HG03066 (cell line): ENCODE measurements at regions not wholly inside any gene's neighbourhood (a gene's known extent, or its start where the extent isn't known, plus 50 kb on each side); places are given as distances from the start of the nearest gene placed in this dataset.
"Not testable (repeated sequence)": the region's sequence is repeated elsewhere in the genome, so short reads cannot be mapped to it uniquely, and the experiment has no call there.

Experiments used
- ATAC-seq: cut with Tn5 transposase; IDR thresholded peaks from one replicate; pipeline ENCODE4 v1.9.1; 2021; ENCODE audit warnings: low read depth; ENCODE audit not compliant: unreplicated experiment

DNA sequence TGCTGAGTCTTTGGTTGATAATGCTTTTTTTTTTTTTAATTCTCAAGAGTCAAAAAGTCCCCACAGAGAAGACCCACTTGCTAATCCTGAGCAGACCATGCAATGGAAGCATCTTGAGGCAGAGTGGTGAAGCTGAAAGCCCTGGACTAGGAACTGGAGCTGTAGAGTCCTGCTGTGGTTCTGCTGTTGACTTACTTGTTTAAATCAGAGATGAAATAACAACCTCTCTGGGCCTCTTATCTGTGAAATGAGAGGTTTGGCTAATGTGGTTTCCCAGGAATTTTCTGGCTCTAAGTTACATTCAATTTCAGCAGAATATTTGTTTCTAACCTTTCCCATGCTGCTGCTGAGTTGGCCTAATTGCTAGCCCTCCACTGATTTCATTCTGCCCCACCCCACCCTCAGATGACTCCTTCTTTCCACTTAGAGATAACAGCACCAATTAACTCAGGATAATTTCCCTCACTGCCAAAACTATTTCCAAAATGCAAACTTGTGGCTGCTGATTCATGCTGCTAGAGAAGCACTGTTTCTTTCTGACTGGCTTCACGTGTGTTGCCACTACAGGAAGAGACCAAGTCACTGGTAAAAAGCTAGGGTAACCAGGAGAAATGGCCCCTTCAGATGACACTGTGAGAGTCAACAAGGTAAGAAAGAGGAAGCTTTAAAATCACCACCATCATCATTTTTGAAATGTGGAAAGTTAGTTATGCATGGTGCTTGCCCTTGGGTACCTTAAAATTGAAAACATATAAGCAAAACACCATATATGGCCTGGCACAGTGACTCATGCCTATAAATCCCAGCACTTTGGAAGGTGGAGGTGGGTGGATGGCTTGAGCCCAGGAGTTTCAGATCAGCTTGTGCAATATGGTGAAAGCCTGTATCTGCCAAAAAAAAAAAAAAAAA is 326.4 kb downstream of the DCHS2 start:
- ATAC-seq: peak; percentile 64

DNA sequence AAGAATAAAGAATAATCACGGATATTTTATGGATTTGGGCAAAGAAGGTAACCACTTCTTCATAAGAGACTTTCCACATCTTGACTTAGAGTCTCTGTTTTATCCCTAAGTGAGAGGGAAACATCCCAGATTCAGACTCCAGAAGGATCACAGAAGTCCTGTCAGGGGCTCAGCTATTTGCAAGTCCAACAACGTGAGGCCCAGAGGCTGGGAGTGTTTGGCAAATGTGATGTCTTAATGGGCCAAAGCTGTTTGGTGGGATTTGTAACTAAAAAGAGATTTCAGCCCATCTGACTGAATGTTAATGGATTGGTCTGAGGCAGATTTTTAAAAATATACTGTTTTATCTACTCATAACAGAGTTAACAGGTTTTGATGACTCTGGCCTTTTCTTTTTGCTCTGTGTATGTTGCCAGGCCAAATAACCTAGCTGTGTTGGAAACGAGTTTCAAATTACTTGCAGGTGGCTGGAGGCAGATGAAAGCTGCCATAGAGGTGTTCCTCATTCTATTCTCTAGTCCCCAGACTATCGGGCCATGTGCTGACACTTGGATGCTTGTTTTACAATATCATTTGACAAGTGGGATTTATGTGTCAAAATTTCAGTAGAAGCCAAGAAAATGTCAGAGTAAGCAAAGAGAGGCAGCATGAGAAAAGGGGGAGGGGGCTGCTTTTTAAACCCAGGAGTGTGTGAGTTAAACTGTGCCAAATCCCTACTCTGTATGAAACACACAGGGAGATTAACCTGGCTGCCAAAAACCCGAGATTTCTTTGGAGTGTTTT is 330.9 kb downstream of the DCHS2 start:
- no peak for ATAC-seq

DNA sequence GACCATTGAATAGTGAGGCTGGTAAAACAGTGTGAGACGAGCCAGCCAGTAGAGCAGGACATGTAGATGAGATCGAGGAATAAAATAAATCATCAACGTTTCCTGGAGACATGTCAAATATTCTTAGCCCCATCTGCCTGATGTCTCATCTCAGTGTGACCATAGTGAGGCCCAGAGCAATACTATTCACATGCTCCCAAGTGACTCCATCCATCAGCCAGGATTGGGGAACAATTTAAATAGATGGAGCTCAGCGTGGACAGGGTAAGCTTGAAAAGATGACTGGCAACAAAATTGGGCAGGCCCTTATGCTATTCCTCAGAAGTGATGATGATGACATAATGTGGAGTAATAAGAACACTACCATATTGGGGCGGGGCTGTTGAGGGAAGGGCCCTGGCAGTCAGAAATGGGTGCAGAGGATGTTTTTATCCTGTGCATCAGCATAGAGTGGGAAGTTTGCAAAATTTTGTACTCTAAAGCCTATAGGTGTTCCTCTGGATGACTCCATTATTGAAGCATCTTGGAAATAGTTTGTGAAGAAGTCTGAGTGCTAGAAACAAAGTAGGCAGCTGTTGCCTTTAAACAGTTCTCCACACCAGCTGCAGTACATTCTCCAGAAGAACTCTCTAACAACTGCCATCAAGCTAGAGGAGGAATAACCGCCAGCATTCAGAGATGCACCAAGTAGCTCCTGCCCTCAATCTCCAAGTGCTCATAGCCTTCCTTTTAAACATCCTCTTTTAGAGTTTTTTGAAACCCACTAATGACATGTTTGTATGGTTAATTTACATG is 333.0 kb downstream of the DCHS2 start:
- no peak for ATAC-seq

DNA sequence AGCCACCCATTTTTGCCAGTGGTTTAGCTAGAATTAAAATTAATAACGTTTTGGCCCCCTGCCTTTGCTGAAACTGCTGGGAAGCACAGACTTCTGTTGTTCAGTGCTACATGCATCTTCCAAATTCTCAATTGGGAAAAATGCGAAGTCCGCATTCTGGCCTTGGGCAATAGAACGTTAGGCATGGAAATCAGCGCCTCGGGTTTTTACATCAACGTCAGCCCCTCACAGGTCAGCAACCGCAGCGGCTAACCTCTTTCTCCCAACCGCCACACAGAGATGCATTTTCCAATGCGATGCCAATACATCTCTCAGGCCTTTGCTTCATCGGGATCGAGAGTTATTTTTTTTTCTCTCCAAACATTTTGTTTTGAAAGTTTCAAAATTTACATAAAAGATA is 339.1 kb downstream of the DCHS2 start:
- no peak for ATAC-seq

DNA sequence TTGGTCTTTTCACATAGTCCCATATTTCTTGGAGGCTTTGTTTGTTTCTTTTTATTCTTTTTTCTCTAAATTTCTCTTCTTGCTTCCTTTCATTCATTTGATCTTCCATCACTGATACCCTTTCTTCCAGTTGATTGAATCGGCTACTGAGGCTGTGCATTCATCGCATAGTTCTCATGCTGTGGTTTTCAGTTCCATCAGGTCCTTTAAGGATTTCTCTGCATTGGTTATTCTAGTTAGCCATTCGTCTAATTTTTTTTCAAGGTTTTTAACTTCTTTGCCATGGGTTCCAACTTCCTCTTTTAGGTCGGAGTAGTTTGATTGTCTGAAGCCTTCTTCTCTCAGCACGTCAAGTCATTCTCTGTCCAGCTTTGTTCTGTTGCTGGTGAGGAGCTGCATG is 342.4 kb downstream of the DCHS2 start:
- ATAC-seq: not testable (repeated sequence)

DNA sequence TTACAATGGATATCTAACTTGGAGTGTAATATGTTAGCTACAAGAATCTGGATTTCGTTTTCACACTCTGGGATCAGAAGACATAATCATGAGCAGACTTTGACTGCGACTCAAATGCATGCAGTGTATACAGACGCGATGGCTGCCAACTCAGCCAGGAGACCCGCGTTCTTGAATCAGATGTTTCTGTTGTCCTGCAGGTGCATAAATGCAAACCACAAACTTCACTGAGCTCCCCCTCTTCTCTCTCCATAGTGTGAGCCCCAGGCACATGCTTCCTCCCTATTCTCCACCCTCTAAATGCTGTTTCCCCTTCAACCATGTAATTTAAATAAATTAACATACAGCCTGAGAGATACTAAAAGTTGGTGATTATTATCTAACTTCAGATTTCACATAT is 347.9 kb downstream of the DCHS2 start:
- ATAC-seq: no peak

DNA sequence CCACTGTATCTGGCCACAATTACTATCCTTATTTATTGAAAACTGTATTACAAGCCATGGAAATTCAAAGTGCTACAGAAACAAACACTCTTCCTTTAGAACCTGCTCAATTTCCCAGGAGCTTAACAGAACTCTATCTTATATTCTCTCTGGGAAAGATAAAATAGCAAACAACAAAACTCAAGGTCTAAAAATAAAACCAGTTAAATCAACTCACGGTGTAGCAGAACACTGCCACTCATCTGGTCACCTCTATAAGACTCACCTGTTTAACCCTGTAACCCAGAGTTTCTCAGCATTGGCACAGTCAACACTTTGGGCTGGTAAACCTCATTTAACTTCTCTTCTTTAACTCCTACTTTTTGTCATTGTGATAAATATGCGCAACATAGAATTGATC is 348.9 kb downstream of the DCHS2 start:
- ATAC-seq: no peak

DNA sequence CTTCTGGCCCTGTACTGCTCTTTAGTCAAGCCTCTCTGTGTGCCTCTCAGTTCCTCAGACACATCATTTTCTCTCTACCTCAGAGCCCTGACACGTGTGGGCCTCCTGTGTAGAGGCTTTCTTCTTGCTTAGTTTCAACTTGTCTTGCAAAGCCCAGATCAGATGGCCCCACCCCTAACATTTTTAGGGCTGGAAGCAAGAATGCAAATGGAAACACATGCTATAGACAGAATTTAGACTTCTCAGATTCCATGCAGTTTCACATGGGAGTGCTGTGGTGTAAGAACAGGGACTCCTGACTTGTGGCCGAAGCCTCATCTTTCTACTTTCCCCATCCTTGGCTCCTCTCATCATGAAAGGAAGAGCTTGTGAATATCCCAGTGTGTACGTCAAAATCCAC is 350.7 kb downstream of the DCHS2 start:
- ATAC-seq: no peak

DNA sequence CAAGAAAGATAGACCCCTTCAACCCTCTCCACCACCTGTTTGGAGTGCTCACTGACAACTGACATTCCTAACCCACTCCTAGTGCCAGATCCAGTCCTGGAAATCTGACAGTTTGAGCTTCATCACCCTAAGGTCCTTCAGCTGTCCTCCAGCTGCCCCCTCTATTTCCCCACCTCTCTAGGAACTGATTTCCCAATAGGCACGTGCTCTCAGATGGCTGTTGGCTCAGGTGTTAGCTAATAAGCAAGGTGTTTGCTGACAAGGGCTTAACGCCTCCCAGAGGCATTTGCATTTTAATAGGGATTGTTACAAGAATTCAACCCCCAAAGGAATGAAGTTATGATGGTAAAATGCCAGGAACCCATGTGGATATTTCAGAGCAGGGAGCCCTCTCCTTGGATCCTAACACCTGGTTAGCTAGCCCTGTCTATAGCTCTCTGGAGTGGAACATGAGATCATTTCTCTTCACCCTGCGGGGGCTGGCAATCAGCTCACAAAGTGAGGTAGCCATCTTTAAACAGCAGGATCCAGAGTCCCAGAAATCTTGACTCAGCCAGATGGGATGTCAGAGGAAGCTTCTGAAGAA is 348.5 kb upstream of the SFRP2 start:
- ATAC-seq: no peak

DNA sequence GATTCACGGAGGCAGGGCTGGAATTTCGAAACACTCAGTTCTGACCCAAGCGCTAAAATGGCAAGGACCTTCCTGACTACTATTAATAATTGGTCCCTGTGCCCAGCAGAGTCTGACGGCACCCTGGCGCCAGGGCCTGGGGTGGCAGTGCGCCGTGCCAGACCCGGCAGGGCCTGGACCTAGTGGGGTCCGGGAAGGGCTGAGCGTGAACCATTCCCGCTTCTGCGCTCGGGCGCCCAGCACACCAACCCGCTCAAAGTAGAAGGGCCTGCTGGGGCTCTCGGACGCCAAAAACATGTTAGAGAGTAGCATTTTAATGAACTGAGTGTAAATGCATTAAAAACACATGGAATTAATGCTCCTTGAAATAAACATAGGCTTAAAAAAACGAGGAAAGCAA is 346.7 kb upstream of the SFRP2 start:
- ATAC-seq: no peak

DNA sequence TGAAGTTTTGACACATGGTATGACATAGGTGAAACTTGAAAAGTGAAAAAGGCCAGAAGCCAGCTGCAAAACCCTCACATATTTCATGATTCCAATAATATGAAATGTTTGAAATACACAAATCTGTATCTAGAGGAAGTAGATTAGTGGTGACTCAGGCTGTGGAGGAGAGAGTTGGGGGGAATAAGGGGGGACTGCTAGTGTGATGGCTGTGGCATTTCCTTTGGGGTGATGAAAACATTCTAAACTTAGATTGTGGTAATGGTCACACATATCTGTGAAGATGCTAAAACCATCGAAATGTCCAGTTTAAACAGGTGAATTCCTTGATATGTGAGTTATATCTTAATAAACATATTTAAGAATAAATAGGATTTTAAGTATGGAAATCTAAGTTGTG is 343.5 kb upstream of the SFRP2 start:
- no peak for ATAC-seq

DNA sequence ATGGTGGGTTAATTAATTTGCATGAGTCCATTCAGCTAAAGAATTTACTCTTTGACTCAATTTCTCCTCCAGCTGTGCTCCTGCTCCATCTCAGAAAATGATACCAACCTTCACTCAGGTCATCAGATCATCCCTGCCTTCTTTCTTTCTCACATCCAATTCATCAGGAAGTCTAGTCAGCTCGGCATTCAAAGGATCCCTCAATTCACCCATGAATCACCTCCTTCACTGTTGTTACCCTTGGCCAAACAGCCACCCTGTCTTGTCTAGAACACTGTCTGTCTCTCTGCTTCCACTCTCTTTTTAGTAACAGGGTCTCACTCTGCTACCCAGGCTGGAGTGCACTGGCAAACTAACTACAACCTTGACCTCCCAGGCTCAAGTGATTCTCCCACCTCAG is 337.4 kb upstream of the SFRP2 start:
- no peak for ATAC-seq

DNA sequence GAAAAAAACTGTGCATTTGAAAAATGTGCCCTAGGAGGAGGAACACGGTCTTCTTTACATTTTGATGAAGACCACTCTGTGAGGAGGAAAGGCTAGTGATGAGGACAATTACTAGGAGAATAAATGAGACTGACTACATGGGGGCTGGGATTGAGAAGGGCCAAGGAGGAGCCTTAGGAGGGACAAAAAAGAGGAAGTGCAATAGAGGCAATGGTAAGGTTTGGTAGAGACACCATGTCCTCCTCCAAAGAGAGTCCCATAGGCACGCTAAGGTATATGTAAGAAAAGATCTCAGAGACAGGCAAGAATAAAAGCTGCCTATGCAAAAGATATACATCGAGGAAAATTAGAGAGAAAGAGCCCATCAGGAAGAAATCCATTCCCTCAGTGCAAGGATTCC is 336.5 kb upstream of the SFRP2 start:
- no peak for ATAC-seq

DNA sequence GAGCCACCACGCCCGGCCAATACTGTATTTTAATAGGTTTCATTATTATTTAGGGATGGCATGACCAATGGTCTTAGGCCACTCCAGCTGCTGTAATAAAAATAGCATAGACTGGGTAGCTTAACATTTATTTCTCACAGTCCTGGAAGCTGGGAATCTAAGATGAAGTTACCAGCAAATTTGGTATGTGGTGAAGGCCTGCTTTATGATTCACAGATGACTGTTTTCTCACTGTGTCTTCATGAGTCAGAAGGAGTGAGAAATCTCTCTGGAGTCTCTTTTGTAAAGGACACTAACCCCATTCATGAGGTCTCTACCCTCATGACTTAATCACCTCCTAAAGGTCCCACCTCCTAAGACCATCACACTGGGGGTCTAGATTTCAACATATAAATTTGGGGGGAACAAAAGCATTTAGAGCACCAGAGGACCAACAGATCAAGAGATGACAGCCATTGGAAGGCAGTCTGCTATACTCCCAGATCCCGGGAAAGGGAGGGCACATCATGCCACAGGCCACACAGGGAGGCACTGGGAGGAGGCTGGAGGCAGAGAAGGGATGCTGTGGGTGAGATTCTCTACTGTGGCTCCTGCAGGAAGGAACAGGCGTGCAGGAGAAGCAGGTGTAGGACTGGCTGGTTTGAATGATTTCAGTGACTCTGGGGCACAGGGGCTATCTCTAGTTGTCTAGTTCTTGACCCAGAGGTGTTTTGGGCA is 335.8 kb upstream of the SFRP2 start:
- no peak for ATAC-seq

DNA sequence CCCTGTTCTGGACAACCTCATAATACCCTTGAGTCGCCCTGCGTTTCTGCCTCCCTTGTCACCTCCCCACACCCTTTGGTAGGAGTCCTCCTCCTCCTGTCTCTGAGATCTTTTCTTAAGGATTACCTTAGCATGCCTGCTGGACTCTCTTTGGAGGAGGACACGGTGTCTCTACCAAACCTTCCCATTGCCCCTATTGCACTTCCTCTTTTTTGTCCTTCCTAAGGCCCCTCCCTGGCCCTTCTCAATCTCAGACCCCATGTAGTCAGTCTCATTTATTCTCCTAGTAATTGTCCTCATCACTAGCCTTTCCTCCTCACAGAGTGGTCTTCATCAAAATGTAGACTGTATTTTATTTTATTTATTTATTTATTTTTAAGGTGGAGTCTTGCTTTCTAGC is 335.0 kb upstream of the SFRP2 start:
- no peak for ATAC-seq

DNA sequence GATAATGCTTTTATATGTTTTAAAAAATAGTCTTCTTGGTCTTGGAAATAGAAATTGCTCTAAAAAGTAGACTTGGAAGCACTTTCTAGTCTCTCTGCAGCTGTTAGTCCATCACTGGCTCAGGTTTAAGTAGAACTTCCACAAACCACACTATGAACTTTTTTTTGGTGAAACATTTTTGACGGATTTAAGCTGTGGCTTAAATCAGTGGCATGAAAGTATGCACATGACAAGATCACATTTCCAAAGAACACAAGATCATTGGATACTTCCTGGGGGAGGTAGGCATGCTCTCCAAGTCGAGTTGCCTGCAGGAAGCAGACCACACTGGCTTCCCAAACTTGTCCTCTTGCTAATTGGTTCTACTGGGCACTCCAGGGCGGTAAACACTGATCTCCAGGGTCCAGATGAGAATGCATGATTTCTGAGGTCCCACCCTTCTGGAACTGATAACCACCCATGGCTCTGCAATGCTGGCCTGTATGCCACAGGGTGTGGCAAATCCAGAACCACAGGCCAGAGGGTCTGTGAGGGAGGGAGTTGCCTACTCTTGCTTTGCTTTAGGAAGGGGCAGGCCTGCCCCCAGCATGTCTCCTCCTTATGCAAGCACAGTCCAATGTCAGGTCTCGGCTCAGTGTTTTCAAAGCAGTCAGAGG is 331.9 kb upstream of the SFRP2 start:
- ATAC-seq: no peak

DNA sequence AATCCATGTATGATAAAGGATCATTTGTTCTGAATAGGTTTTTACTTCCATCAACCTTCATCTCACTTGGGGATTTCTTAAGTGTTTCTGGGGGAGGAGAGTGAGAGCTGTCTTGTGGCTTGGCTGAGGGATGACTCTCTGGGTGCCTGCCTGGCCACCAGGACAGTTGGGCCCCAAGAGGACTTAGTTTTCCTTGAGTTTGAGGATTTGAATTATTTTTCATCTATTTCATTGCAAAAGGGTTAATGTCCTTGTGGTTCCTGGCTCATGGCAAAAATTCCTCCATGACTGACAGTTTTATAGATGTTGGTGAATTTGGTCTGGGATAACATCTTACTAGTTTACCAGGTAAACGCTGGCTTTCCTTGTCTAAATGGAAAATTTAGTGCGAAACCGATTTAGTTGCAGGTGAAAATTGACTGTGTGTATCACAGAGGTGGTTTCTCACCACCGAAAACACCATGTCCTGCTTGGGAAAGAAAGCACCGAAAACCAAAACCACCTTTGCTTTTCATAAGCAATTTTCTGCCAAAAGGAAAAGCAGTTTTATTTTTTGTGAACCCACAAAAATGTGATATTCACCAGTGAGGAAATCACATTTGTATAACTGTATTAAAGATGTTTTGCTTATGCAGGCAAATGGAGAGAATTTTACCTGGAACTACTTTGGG is 331.3 kb upstream of the SFRP2 start:
- ATAC-seq: no peak

DNA sequence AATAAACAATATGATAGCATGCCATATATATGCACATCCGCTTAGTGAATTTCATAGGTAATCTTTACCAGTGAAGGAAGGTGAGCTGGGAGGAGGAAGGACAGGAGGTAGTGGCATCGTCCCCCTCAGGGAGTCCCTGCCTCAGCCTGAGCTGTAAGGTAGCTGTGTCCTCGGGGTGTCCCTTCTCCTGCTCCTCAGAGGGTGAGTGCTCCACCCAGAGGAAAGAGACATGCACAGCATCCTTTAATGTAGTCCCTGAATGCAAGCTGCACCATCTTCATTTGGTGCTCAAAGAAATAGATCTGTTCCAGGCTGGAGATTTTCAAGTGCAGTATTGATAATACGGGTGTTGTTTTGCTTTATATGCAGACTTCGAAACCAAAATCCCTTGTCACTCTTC is 330.4 kb upstream of the SFRP2 start:
- no peak for ATAC-seq

DNA sequence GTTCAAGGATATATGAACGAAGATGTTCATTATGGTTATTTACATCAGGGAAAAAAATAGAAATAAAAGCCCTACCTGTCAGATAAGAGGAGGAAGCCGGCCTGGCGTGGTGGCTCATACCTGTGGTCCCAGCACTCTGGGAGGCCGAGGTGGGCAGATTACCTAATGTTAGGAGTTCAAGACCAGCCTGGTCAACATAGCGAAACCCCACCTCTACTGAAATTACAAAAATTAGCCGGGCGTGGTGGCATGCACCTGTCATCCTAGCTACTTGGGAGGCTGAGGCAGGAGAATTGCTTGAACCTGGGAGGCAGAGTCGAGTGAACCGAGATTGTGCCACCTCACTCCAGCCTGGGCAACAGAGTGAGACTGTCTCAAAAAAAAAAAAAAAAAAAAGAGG is 328.8 kb upstream of the SFRP2 start:
- ATAC-seq: not testable (repeated sequence)
